Astrocyte (in vitro differentiated cells and primary cell): ENCODE measurements at regions not wholly inside any gene's neighbourhood (a gene's known extent, or its start where the extent isn't known, plus 50 kb on each side); places are given as distances from the start of the nearest gene placed in this dataset.

Experiments used
- DNase-seq: peaks from one replicate; pipeline ENCODE4 v3.0.0-alpha.2; 2010; ENCODE audit warnings: low read depth
- FAIRE-seq: peaks from 2 replicates; lab custom pipeline; 2011; peaks lifted over from hg19 to GRCh38; lab: Jason Lieb, UNC
- H2AFZ ChIP-seq: 2 replicates; pipeline ENCODE4 v1.6.0; 2012; ENCODE audit warnings: low read depth, low read length, inconsistent platforms
- H3K27ac ChIP-seq: 2 replicates; pipeline ENCODE4 v1.5.1; 2011; ENCODE audit warnings: low read depth, low read length, inconsistent platforms
- H3K27me3 ChIP-seq: 2 replicates; pipeline ENCODE4 v1.6.0; 2011; ENCODE audit warnings: low read length, inconsistent platforms; ENCODE audit not compliant: insufficient read depth
- H3K36me3 ChIP-seq: 2 replicates; pipeline ENCODE4 v1.5.1; 2011; ENCODE audit warnings: low read length, inconsistent platforms; ENCODE audit not compliant: insufficient read depth
- H3K4me1 ChIP-seq: 2 replicates; pipeline ENCODE4 v1.5.1; 2011; ENCODE audit warnings: low read length, inconsistent platforms; ENCODE audit not compliant: insufficient read depth
- H3K4me2 ChIP-seq: 2 replicates; pipeline ENCODE4 v1.6.0; 2012; ENCODE audit warnings: low read length, inconsistent platforms
- H3K4me3 ChIP-seq: 2 replicates; pipeline ENCODE4 v1.5.1; 2011; ENCODE audit warnings: low read depth, mild to moderate bottlenecking, low read length, inconsistent platforms; ENCODE audit not compliant: insufficient read depth
- H3K79me2 ChIP-seq: 2 replicates; pipeline ENCODE4 v1.6.0; 2012; ENCODE audit warnings: mild to moderate bottlenecking, low read length, inconsistent platforms; ENCODE audit not compliant: insufficient read depth
- H3K9ac ChIP-seq: 2 replicates; pipeline ENCODE4 v1.6.0; 2012; ENCODE audit warnings: mild to moderate bottlenecking, low read length, inconsistent platforms
- H3K9me3 ChIP-seq: 2 replicates; pipeline ENCODE4 v1.5.1; 2012; ENCODE audit warnings: low read depth, mild to moderate bottlenecking, low read length, inconsistent platforms; ENCODE audit not compliant: insufficient read depth
- H4K20me1 ChIP-seq: 2 replicates; pipeline ENCODE4 v1.6.0; 2012; ENCODE audit warnings: low read length, inconsistent platforms; ENCODE audit not compliant: insufficient read depth
- H3K27ac Mint-ChIP-seq: one replicate; pipeline ENCODE4 v1.8.0; 2021; ENCODE audit warnings: mild to moderate bottlenecking, mixed read lengths; ENCODE audit not compliant: unreplicated experiment
- H3K27me3 Mint-ChIP-seq: one replicate; pipeline ENCODE4 v1.8.0; 2021; ENCODE audit warnings: low read depth, mixed read lengths; ENCODE audit not compliant: unreplicated experiment
- H3K36me3 Mint-ChIP-seq: one replicate; pipeline ENCODE4 v1.8.0; 2021; ENCODE audit warnings: low read depth, mixed read lengths; ENCODE audit not compliant: unreplicated experiment
- H3K4me1 Mint-ChIP-seq: one replicate; pipeline ENCODE4 v1.8.0; 2021; ENCODE audit warnings: low read depth, mixed read lengths; ENCODE audit not compliant: unreplicated experiment
- H3K4me3 Mint-ChIP-seq: one replicate; pipeline ENCODE4 v1.8.0; 2021; ENCODE audit warnings: mild to moderate bottlenecking, moderate library complexity, mixed read lengths; ENCODE audit not compliant: unreplicated experiment
- H3K9me3 Mint-ChIP-seq: one replicate; pipeline ENCODE4 v1.8.0; 2021; ENCODE audit warnings: mild to moderate bottlenecking, mixed read lengths; ENCODE audit not compliant: unreplicated experiment
- EZH2 ChIP-seq: IDR thresholded peaks from 2 replicates; pipeline ENCODE4 v1.6.1; 2012; ENCODE audit warnings: mild to moderate bottlenecking, low read length, inconsistent platforms; ENCODE audit not compliant: insufficient read depth
- TF ChIP-seq, protein P1 (sequence below): IDR thresholded peaks from 2 replicates; pipeline ENCODE4 v1.5.1; 2011; ENCODE audit warnings: low read depth, mild to moderate bottlenecking, inconsistent platforms, low read length, moderate library complexity; ENCODE audit not compliant: insufficient read depth

GRCh38 chr17:45722161-45722560 is 62.0 kb upstream of the CRHR1 start:
- no peak overlapping the region for H3K9ac ChIP-seq
- no peaks in the 10 kb centered on the region for H3K79me2 ChIP-seq
- H3K4me2 ChIP-seq = no peak overlapping the region
- Mint-ChIP-seq H3K27ac (no peak overlapping the region), H3K27me3 (peaks cover 46% of the 10 kb centered on the region), H3K4me3 (no peak overlapping the region), H3K9me3 (peaks cover 3% of the 10 kb centered on the region), H3K36me3 (no peaks in the 10 kb centered on the region), H3K4me1 (peaks cover 18% of the 10 kb centered on the region)
- H2AFZ ChIP-seq = no peak overlapping the region
- FAIRE-seq = no peak
- H3K27ac ChIP-seq = no peak overlapping the region
- no peak overlapping the region for H3K4me3 ChIP-seq
- no peak for TF ChIP-seq EZH2
- TF ChIP-seq, protein P1, sequence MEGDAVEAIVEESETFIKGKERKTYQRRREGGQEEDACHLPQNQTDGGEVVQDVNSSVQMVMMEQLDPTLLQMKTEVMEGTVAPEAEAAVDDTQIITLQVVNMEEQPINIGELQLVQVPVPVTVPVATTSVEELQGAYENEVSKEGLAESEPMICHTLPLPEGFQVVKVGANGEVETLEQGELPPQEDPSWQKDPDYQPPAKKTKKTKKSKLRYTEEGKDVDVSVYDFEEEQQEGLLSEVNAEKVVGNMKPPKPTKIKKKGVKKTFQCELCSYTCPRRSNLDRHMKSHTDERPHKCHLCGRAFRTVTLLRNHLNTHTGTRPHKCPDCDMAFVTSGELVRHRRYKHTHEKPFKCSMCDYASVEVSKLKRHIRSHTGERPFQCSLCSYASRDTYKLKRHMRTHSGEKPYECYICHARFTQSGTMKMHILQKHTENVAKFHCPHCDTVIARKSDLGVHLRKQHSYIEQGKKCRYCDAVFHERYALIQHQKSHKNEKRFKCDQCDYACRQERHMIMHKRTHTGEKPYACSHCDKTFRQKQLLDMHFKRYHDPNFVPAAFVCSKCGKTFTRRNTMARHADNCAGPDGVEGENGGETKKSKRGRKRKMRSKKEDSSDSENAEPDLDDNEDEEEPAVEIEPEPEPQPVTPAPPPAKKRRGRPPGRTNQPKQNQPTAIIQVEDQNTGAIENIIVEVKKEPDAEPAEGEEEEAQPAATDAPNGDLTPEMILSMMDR = peak; percentile 6
- no peaks in the 10 kb centered on the region for H3K9me3 ChIP-seq
- H3K36me3 ChIP-seq = no peaks in the 10 kb centered on the region
- H4K20me1 ChIP-seq = no peaks in the 10 kb centered on the region
- H3K4me1 ChIP-seq = peaks cover 4% of the 10 kb centered on the region
- DNase-seq = no peak
- peaks cover 13% of the 10 kb centered on the region for H3K27me3 ChIP-seq

DNA sequence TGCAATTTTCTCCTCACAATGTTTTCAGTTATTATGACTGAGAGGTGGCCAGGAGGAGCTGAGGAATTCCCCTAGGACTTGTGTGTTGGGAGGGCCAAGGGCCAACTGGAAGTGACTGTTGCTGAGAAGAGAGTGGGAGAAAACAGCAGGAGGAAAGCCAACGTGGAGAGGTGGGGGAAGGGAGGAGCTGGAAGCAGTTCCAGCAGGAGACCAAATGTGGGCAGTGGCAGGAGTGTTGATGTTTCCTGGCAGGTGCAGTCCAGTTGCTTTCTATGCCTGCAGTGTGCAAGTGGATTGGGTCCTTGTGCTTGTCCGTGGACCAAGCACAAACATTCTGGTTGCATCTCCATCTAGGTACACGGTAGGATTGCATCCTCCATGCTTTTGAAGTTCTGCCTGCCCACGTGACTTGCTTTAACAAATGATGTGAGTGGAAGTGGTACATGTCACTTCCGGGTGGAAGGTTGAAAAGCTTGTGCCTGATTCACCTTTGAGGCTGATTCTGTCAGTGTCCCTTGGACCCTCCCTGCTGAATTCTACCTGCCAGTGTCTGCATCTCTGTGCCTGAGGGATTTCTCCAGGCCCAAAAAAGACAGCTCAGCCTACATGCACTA is 54.7 kb upstream of the CRHR1 start:
- Mint-ChIP-seq H3K27ac (no peak overlapping the region), H3K4me3 (no peak overlapping the region), H3K36me3 (no peaks in the 10 kb centered on the region), H3K27me3 (peaks cover 62% of the 10 kb centered on the region), H3K9me3 (peaks cover 14% of the 10 kb centered on the region), H3K4me1 (peaks cover 4% of the 10 kb centered on the region)
- H3K4me1 ChIP-seq = no peaks in the 10 kb centered on the region
- H3K9me3 ChIP-seq = peaks cover 8% of the 10 kb centered on the region
- H3K4me3 ChIP-seq = no peak overlapping the region
- DNase-seq (no peak), FAIRE-seq (no peak)
- H2AFZ ChIP-seq = no peak overlapping the region
- peaks cover 12% of the 10 kb centered on the region for H3K27me3 ChIP-seq
- no peak overlapping the region for H3K9ac ChIP-seq
- H3K79me2 ChIP-seq = no peaks in the 10 kb centered on the region
- no peak for TF ChIP-seq EZH2
- TF ChIP-seq, protein P1 = no peak
- no peak overlapping the region for H3K27ac ChIP-seq
- H4K20me1 ChIP-seq = no peaks in the 10 kb centered on the region
- no peak overlapping the region for H3K4me2 ChIP-seq
- H3K36me3 ChIP-seq = no peaks in the 10 kb centered on the region

GRCh38 chr17:45730192-45730591 is 53.9 kb upstream of the CRHR1 start:
- FAIRE-seq = no peak

More at GRCh38 chr17:45730192-45730591, 53.9 kb upstream of the CRHR1 start:
- TF ChIP-seq, protein P1 = no peak
- TF ChIP-seq EZH2 = no peak
- Histone ChIP-seq H2AFZ (no peak overlapping the region), H3K4me1 (no peaks in the 10 kb centered on the region), H3K9ac (no peak overlapping the region), H3K27ac (no peak overlapping the region), H3K4me2 (no peak overlapping the region), H4K20me1 (no peaks in the 10 kb centered on the region), H3K36me3 (no peaks in the 10 kb centered on the region), H3K9me3 (peaks cover 8% of the 10 kb centered on the region), H3K79me2 (no peaks in the 10 kb centered on the region), H3K4me3 (no peak overlapping the region), H3K27me3 (peaks cover 12% of the 10 kb centered on the region)
- H3K9me3 Mint-ChIP-seq = peaks cover 16% of the 10 kb centered on the region
- no peak overlapping the region for H3K4me3 Mint-ChIP-seq
- H3K36me3 Mint-ChIP-seq = peaks cover 2% of the 10 kb centered on the region
- no peak overlapping the region for H3K27ac Mint-ChIP-seq
- peaks cover 4% of the 10 kb centered on the region for H3K4me1 Mint-ChIP-seq
- peaks cover 59% of the 10 kb centered on the region for H3K27me3 Mint-ChIP-seq
- no peak for DNase-seq
